GM19467 (cell line): ENCODE measurements at regions not wholly inside any gene's neighbourhood (a gene's known extent, or its start where the extent isn't known, plus 50 kb on each side); places are given as distances from the start of the nearest gene placed in this dataset.
"Not testable (repeated sequence)": the region's sequence is repeated elsewhere in the genome, so short reads cannot be mapped to it uniquely, and the experiment has no call there.

ENCODE experiments used
- ATAC-seq: cut with Tn5 transposase; IDR thresholded peaks from one replicate; pipeline ENCODE4 v1.9.1; 2021; ENCODE audit warnings: mild to moderate bottlenecking, moderate library complexity; ENCODE audit not compliant: unreplicated experiment

- no peak for ATAC-seq
Measured at GRCh38 chr7:142698429-142698828, 50.8 kb upstream of the PRSS1 start.

- ATAC-seq: no peak
Measured at GRCh38 chr7:142697270-142697669, 52.0 kb upstream of the PRSS1 start.

GRCh38 chr7:142696456-142697179, 52.7 kb upstream of the PRSS1 start:
- no peak for ATAC-seq

GRCh38 chr7:142693911-142694310, 55.4 kb upstream of the PRSS1 start:
- ATAC-seq: no peak

GRCh38 chr7:142690554-142691182, 58.6 kb upstream of the PRSS1 start:
- ATAC-seq: no peak

- no peak for ATAC-seq
Measured at GRCh38 chr7:142689439-142690120, 59.7 kb upstream of the PRSS1 start.

GRCh38 chr7:142685877-142686508, 63.3 kb upstream of the PRSS1 start:
- no peak for ATAC-seq

GRCh38 chr7:142681314-142682092, 67.8 kb upstream of the PRSS1 start:
- ATAC-seq: no peak

GRCh38 chr7:142671506-142671905, 77.8 kb upstream of the PRSS1 start:
- ATAC-seq: no peak

- no peak for ATAC-seq
Measured at GRCh38 chr7:142670511-142670910, 78.8 kb upstream of the PRSS1 start.

- no peak for ATAC-seq
Measured at GRCh38 chr7:142669074-142669654, 80.1 kb upstream of the PRSS1 start.

- ATAC-seq: no peak
Measured at GRCh38 chr7:142668495-142668894, 80.8 kb upstream of the PRSS1 start.

- no peak for ATAC-seq
Measured at GRCh38 chr7:142657376-142657775, 91.9 kb upstream of the PRSS1 start.

GRCh38 chr7:142654398-142654797, 94.9 kb upstream of the PRSS1 start:
- no peak for ATAC-seq

GRCh38 chr7:142647749-142648148, 101.5 kb upstream of the PRSS1 start:
- no peak for ATAC-seq

GRCh38 chr7:142646386-142647140, 102.7 kb upstream of the PRSS1 start:
- no peak for ATAC-seq

- ATAC-seq: no peak
Measured at GRCh38 chr7:142645777-142646176, 103.5 kb upstream of the PRSS1 start.

GRCh38 chr7:142642316-142642715, 107.0 kb upstream of the PRSS1 start:
- ATAC-seq: no peak

GRCh38 chr7:142641252-142641651, 108.0 kb upstream of the PRSS1 start:
- not testable (repeated sequence) for ATAC-seq

- no peak for ATAC-seq
Measured at GRCh38 chr7:142638581-142638980, 110.7 kb upstream of the PRSS1 start.
